Stimulated activated CD4-positive, alpha-beta T cell treated with anti-CD3 and anti-CD28 coated beads, Interleukin-2, amount 100 ng/mL, for 48 hours (primary cell): ENCODE measurements at regions not wholly inside any gene's neighbourhood (a gene's known extent, or its start where the extent isn't known, plus 50 kb on each side); places are given as distances from the start of the nearest gene placed in this dataset.

Experiments
- DNase-seq, 2 donors: peaks; one replicate each; pipeline ENCODE4 v3.0.0-alpha.2; 2020

DNA sequence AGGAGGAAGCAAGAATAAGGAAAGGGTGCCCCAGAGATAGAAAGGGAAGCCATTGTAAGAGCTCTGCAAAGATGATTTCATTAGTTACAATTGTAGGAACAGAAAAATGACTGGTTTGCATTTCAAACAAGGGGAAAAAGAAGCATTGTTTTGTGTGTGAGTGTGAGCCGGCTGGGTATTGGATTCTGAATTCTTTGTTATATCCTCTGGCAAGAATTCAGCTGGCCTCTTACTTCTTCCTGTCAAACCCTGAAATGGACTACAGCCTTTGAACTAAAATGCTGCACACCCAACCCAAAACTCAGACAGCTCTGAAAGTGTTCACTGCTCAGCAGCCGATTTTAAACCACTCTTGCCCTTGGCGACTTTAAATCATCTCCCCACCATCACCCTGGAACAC lies 461.3 kb downstream of the PMP22 start:
- no peak for DNase-seq

DNA sequence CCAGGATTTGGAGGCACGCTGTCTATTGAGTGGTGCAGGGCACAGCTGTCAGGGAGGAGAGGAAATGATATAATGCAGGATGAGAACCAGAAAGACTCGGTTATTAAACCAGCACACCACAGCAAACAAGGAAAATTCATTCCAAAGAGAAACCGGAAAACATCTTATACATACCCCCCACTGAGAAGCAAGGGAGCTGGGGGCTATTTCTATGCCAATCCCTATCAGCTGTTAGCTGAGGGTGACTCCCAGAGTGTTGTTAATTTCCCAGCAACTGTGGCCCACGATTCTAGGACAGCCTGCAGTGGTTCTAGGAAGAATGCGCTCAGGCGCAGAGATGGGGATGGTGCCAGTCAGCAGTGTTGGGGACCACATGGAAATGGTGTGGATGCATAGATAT lies 467.3 kb downstream of the PMP22 start:
- DNase-seq, result no peak

DNA sequence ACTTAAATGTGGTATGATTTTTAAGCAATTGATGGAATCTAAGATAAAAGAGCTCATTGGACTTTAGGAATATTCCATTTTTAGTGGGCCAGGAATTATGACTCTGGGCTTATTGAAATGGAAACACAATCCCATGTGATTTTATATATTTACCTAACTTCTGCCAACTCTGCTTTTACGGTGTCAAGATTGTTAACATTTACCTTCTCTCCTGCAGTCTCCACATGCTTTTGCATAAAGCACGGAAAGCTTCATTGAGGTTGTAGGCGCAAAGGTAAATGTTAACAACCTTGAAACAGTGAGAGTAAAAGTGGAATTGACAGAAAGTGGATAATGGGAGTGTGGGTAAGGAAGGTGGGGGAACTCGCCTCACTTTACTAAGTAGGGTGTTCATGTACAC lies 468.1 kb downstream of the PMP22 start:
- DNase-seq, result no peak

DNA sequence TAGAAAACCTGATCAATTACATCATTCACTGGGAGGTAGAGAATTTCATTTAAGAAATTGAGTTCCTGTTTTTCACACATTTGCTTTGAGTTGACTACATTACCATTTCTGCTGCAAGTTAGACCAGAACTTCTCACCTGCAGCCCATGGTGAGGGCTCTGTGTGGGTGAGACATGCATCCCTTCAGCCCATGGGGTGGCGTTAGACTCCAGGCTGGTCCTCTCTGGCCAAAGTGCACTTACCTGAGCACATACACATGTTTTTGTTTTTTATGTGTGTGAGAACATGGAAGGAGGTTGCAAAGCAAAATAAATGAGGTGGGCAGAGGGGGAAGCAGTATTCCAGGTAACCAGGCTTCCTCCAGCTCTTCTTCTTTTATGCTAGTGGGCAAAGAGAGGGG lies 470.2 kb downstream of the PMP22 start:
- no peak for DNase-seq

DNA sequence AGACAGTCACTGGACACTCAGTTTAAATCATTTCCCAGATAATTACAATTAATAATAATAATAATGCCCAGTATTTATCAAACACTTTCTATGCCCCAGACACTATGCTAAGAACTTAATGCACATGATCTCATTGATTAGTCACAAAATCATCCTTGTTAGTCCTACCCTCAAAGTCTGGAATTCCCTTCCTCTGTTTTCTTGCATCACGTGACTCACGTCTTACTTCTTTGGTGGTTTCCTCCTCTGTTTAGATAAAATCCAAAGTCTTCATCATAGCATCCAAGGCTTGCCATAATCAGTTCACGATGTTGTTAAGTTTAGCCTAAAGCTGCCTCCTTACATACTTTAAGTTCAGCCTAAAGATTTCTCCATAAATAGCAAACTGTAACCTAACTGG lies 471.9 kb downstream of the PMP22 start:
- no peak for DNase-seq

DNA sequence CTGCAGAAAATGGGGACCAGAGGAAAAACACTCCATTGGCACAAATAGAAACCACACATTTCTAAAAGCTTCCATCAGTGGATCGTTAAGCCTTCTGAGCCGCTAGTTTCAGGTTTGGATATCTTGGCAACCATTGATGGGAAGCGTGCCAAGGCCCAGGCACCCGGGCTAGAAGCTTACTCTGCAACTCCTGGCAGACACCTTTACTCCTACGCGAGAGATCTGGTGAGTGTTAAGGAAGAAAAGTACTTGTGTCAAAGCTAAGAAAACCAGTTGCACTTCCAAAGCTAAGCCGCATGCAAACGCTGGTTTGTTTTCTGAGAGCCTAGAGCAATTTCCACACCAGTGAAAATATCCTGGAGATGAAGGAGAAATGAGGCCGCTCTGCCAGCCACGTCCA lies 472.4 kb downstream of the PMP22 start:
- DNase-seq, result no peak

DNA sequence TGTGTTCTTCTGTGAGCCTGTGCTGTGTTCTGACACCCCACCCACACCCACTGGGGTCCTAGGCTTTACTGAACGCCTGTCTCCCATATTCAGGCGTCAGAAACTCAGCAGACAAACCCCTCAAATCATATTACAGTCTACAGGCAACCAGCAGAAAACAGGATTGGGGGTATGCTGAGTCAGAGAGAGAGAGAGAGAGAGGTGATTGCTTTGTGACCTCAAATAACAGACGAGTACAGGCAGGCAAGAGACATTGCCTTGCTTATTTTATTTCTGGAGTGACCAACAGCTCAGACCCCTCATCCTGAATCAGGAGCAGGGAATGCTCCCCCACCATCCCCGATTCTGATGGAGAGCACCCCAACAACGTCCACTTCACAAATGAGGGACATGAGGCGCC lies 473.9 kb downstream of the PMP22 start:
- DNase-seq, result no peak

DNA sequence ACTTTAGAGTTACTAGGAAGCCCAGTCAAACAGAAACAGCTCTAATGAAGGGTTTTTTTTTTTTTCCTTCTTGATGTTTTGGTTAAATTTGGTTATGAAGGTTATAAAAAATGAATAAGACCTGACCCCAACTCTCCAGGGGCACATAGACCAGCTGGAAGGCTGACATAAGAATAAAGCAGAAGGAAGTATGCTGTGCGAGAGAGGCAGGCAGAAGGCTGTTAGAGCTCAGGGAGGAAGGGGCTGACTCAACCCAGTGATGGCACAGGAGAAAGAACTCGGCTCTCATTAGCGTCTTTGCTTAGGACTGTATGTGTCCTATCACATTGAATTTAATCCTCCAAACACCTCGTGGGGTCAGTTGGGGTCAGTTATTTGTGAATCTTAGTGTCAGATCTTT lies 474.6 kb downstream of the PMP22 start:
- no peak for DNase-seq

DNA sequence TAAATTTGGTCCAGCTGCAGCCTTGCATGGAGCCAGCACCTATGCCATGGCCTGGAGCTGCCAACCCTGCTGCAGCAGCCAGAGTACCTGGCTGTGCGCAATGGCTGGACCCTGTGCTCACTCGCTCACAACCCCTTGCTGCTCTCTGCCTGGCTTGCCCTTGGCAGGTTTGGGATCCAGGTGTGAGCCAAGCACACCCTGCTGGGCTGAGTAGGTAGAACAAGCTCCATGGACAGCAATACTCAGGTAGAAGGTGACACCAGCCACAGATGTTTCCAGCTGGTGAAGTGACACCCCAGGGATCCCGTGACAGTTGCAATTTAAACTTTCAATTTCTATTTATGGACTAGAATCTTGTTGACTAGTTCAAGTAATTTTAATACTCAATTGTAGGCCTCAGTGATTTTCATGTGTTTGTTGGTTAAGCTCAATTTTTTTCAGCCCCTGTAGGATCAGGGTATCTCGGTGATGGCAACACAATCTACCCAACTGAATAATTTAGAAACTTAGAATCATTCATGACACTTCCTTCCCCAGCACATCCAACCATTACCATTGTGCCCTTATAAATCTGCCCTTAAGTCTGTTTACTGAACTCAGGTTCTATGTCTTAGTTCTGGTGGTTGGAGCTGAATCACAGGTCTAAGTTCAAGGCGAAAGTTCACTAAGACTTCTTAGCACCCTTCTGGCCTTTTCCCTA lies 480.0 kb downstream of the PMP22 start:
- peak in 1 of 2 donors; percentile 4 for DNase-seq

DNA sequence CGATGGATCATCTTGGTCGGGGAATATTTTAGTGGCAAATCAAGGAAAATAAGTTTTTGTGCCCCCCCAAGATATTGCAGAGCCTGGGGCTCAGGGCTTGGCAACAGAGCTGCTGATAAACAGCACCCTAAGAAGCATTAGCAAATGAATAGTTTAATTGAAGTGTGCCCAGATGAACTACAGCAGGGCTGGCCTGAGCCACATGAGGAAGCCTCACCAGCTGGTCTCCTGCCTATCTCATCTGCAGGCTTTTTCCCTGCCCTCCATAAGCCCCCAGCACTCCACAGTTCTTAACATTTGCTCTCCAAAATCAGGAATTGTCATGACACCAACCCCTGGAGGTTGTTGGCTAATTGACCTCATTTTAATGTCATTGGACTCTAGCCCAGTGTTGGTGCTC lies 480.2 kb downstream of the HS3ST3B1 start:
- no peak for DNase-seq

DNA sequence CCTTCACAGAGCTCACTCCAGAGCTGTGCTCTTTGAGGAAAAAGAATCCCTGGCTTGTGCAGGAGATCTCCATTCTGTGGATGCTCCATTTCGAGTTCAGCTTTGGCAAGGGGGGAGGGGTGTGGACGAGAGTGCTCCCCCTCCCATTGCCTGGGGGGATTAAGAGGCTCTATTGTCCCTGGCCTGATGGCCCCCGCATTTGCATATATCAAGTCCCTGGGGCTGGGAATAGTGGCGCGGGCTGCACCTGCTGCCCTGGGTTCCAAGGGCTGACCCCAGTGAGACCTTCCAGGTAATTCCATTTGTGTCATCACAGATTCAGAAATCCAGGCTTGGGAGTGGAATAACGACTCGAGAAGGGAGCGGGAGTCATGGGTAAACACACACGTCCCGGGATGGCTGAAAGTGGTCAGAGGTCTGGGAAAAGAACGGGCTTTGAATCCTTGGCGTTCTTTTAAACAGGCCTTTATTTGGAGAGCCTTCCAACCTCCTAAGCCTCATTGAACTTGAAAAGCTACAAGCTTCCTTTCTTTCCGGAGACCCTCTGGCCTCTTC lies 479.3 kb downstream of the HS3ST3B1 start:
- no peak for DNase-seq

DNA sequence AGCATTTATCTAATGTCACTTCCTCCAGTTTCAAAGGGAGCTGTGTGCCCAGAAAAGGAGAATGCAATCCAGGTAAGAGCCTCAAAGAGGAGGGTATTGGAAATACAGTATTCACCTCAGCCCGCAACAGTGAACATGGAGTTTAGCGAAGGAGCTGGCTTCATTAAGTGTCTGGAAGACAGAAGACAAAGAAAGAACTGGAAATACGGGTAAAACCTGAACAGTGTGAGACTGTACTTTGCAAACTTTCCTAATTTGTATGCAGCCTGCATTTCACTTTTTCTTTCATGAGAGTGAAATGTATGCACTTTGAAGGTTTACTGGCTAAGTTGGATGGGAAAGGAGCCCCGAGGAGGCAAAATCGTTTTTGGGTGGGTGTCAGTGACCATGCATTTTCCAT lies 478.4 kb downstream of the HS3ST3B1 start:
- DNase-seq, result no peak

DNA sequence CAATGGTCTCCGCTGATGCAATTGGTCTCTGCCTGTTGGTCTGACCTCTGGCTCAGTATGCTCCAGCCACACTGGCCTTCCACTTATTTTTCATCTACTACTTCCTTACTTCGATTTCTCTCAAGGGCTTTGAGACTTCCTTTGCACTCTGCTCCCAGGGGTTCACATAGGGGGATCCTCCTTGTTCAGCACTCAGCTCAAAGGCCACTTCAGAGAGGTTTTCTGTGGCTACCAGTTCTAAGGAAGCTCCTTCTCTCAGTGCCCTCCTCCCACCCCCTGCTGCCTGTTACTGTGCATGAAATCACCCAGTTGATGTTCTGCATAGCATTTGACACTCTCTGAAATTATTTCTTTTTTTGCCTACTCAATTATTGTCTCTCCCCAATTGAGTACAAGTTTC lies 476.4 kb downstream of the HS3ST3B1 start:
- no peak for DNase-seq

DNA sequence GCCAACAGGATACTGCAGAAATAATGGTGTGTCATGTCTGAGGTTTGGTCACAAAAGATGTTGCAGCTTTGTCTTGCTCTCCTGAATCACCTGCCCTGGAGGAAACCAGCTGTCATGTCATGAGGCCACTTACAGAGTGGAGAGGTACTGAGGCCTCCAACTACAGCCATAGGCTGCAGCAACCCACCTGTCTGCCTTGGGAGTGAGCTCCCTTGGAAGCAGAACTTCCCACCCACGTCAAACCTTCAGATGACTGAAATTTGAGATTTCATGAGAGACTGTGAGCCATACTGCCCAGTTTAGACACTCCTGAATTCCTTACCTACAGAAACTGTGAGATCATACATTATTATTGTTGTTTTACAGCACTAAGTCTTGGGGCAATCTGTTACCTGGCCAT lies 475.9 kb downstream of the HS3ST3B1 start:
- no peak for DNase-seq

DNA sequence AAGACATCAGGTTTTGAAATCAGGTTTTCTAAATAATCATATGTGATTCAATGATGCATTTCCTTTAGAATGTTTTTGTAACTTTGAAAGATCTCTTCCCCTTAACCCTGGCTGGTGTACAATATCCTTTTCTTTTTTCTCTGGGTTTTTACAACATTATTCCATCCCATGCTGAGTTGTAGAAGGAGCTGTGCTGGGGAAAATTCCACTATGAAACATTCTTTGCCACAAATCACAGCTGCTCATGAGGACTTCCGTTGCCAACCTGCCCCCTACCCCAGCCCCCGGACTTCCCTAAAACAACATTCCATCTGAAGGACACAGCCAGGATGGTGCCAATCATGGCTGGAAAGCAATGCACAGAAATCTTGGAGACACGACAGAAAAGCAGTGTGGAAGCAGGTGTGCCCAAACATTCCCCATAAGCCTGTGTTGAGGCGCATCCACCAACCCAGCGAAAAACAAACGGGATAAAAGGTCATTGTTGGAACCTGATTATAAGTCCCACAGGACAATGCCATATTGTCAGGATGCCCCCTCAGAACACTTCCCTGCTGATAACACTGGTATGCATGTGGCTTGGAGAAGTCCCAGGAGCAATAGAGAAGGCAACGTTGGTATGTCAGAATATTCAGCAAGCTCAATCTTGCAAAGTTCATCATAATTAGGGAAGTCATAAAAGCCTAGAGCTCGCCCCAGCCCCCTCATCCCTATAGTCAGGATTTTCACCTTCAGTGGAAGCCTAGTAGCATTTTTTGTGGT lies 475.0 kb downstream of the HS3ST3B1 start:
- DNase-seq, result no peak

DNA sequence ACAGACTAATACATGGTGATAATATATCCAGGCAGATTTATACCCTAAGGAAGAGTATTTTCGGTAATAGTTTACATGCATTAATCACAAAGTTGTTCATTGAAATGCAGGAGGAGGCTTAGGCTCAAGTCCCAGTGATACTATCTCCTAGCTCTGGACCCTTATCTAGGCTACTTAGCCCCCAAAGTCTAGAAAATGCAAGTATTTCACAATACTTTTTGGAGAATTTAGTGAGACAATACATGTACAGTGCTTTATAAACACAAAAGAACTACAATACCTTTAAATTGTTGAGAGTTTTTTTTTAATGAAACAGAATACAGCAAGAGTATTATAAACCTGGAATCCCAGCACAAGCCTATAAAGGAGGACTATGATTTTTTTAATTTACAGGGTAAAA lies 473.9 kb downstream of the HS3ST3B1 start:
- DNase-seq, result no peak

DNA sequence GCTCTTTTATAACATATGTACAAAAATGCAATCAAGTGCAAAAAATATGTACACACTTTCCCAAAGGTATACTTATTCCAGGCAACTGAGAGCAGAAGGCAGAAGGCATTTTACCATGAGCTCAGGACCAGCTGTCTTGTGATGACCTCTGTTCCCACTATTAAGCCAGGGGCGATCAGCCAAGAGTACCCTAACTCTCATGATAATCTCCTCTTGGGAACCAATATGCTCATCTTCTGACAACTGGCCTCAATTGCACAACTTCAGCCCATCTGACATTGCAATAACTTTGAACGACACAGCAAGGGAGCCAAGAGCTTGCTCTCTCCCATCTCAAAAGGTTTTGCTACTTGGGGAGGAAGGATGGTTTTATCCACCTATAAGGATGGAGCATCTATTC lies 471.9 kb downstream of the HS3ST3B1 start:
- no peak for DNase-seq

DNA sequence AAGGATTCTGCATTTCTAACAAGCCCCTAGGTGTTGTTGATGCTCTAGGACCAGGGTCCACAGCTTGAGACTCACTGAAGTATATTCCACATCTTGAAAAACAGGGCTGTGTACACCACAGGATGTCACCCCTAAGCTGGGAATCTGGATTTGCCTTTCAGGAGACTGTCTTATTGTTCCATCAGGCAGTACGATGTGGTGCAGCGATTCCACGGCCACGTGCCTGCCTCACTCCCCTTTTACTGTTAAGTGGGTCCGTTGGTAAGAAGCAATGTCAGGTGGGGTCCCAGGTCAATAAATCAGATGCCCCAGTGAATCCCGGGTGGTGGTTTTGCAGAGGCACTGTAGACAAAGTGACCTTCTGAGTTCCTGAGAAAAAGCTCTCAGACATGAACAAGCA lies 470.7 kb downstream of the HS3ST3B1 start:
- no peak for DNase-seq

DNA sequence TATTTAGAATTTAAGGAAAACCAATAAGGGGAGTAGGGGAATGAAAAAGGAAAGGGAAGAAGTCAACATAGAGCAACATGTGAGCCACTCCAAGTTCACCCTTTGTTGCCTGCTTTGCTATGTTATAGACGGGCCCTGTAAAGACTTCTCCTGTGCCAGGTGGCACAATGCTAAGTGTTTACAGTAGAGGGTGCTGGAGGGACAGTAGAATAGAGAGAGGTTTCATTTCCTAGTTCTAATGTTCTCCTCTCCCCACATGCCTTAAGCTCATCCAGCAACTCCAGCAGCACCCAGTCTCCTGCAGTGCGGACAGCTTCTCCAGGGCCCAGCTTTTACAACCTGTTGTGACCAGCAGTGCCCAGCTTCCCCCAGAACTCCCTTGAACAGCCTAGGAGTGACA lies 468.0 kb downstream of the HS3ST3B1 start:
- DNase-seq, result no peak

DNA sequence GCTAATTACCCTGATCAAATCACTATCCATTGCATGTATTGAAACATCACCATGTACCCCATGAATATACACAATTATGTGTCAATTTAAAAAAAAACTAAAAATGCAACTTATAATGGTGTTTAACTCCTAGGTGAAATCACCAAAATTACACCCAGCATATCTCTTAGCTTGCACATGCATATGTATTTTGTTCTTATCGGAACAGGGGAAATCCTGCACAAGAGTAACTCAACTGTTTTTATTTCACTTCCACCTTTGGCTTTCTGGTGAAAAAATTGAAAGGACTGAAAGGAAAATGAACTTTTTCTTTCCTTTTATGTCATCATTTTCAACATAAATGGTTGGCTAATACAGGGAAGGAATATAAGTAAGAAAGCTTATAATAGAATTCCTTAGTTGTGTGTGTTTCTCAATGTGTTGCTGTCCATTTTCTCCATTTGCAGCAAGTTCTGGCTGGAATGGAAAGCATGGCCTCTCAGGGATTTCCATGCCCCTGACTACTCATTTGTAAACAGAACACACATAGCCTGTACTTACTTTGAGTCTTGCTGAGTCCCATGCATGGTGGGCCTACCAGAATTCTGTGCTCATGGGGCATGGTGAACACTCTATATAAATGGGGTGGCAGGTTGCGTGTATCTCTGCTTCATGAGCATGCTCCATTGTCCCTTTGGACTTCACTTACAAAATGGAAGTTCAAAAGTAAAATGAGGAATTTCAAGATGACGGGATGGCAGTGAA lies 462.0 kb downstream of the HS3ST3B1 start:
- no peak for DNase-seq

DNA sequence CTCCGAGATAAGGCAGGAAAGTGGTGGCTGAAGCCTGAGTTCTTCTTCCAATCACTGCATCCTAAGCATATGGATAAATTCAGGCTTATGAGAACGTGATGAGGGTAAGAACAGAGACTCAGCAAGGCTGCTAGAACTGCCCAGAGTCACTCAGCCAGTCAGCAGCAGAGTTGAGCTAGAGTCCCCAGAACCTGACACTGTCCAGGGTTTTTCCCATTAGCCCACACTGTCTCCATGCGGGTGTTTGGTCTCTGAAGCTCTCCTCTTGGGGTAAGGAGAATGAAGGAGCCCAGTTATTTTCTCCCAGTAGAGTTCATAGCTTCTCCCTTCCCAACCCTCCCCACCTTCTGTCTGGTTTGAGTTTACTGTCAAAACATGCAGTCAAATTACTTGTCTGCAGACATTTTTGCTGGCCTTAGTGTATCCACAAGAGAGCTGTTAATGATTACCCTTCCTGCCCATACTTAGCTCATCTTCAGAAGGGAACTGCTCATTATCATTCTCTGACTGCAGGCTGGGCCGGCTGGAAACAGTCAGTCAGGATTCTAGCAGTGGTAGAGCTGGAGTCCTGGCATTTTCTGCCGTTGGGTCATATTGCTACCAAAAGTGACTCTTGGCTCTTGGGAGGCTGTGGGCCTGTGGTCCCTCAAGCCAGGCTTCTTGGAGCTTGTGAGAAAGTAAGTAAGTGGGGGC lies 460.0 kb downstream of the HS3ST3B1 start:
- DNase-seq, result no peak

DNA sequence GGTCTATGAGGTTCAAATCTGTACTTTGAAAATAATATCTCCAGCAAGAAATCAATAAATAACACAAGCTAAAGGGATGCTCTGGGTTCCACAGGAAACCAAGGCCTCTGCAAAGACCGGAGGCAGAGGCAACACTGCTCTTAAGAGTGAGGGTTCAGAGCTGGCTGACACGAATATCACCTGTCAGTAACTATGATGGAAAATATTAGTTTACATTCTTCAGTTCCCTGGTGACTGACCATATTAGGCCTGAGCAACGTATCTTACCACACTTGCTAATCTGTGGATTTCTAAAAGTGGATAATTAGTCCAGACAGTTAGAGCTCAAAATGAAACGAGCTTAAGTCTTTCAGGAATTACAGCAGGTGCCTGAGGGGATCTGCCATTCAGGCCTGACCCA lies 459.3 kb downstream of the HS3ST3B1 start:
- DNase-seq, result no peak

DNA sequence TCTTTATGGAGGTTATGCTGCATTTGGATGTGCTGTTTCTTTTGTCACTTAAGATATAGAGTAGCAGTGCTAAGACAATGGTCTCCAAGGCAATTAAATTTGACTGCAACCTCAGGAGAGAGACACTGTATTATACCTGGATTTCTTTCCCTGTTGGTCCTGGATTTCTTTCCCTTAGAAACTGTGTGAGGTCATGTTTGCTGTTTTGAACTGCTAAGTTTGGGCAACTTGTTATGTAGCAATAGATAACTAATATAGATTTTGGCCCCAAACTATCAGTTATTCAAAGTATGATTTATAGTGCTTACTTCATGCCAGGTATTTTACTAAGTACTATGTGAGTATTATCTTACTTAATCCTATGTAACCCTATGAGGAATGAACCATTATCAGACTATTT lies 458.4 kb downstream of the HS3ST3B1 start:
- no peak for DNase-seq
